GM12875 (cell line): ENCODE measurements at regions not wholly inside any gene's neighbourhood (a gene's known extent, or its start where the extent isn't known, plus 50 kb on each side); places are given as distances from the start of the nearest gene placed in this dataset.

Experiments used
- H3K4me3 ChIP-seq: one replicate; pipeline ENCODE4 v1.5.1; 2011; ENCODE audit warnings: low read depth, low read length, control low read depth
- TF ChIP-seq, protein P1 (sequence below): IDR thresholded peaks from 2 replicates; pipeline ENCODE4 v1.5.1; 2011; ENCODE audit warnings: low read depth, mild to moderate bottlenecking, control low read depth, inconsistent platforms, low read length, moderate library complexity, borderline replicate concordance; ENCODE audit not compliant: insufficient read depth

DNA sequence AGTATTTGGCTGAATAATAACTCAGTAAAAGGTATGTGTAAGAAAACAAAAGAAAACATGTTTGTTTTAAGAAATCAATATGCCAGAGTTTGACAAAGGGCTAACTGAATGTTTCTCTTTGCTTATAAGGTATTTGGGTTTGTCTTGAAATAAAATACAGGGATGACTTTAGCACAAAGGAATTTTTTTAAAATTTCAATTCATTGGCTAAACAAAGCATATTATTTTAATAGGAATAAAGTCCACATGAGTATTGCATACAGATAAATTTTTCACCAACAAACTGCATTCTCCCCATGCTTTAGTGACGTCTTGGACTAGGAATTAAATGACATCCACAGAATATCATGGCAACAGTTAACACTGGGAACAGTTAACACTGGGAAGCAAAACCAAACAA lies 480.0 kb upstream of the JAG1 start:
- no peak overlapping the region for H3K4me3 ChIP-seq
- TF ChIP-seq, protein P1, sequence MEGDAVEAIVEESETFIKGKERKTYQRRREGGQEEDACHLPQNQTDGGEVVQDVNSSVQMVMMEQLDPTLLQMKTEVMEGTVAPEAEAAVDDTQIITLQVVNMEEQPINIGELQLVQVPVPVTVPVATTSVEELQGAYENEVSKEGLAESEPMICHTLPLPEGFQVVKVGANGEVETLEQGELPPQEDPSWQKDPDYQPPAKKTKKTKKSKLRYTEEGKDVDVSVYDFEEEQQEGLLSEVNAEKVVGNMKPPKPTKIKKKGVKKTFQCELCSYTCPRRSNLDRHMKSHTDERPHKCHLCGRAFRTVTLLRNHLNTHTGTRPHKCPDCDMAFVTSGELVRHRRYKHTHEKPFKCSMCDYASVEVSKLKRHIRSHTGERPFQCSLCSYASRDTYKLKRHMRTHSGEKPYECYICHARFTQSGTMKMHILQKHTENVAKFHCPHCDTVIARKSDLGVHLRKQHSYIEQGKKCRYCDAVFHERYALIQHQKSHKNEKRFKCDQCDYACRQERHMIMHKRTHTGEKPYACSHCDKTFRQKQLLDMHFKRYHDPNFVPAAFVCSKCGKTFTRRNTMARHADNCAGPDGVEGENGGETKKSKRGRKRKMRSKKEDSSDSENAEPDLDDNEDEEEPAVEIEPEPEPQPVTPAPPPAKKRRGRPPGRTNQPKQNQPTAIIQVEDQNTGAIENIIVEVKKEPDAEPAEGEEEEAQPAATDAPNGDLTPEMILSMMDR: no peak

DNA sequence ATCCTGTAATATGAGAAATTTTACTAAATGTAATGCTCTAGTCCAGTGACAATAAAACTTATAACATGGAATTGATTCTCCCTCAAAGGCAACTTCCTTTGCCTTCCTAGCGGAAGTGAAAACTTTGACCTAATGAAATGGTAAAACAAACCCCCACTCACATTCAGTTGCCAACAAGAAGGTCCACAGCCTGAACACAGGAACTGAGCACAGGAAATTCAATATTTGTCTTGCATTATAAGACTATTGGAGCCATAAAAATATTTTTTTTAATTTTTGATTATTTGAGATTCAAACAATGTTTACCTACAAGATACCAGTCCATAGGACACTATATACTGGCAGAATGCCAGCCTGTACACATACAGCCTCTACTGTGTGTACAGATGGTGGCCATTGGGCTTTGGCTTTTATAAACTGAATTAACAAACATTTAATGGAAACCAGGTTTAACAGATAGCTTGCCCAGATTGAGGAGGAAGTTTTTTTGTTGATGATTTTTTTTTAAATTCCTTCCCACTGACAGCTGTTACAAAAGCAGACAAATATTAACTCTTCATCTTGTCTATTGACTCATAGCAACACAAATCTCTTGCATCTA lies 481.5 kb upstream of the JAG1 start:
- H3K4me3 ChIP-seq: no peak overlapping the region
- TF ChIP-seq, protein P1: no peak

DNA sequence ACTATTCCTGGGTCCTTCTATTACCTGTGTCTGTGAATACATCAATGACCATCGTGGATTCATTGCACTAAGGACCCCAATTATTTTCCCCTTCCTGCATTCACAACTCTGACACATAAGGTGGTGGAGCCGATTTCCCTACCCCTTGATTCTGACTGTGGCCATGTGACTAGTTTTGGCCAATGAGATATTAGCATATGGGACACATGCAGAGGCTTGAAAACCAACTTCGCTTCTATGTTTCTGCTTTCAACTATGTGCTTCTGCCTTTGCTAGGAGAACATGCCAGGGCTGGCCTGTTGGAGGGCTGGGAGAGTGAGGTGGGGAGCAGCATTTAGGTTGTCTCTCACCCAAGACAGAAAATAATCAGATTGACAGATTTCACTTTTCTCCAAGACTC lies 483.1 kb upstream of the JAG1 start:
- TF ChIP-seq, protein P1: no peak

DNA sequence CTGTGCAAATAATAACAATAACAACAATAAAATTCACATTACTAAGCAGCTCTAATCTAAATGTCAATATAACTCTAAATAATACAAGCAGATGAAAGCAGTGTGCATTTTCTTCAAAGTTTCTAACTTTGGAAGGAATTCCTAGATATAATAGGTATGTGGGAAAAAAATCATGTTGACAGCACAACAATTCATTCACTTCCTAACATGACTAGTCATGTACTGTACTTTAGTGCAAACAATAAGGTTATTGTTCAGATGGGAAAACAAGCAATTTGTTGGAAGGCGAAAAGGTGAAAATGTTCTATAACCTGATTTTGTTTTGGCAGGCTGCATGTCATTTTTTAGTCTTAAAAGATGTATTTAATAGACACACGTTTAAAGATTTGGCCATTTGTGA lies 484.3 kb upstream of the JAG1 start:
- TF ChIP-seq, protein P1: no peak
- no peak overlapping the region for H3K4me3 ChIP-seq

More for the DNA sequence above, 483.1 kb upstream of the JAG1 start:
- no peak overlapping the region for H3K4me3 ChIP-seq

DNA sequence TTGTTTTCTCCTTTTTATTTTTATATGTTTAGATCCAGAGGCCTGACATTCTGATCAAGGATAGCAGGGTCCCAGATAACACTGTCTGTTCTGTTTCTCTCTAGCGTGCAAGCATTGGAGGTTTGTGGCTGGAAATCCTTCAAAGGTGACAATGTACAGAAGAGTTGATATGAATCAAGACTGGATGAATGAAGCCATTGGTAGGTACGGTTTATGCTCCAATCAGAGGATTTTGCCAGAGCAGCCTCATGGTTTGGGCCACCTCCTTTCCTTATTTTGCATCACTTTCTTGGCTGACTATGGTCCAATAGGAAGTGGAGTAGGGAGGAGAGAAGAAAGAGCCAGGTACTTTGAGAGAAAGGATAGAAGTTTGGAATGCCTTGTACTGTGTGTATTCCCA lies 484.8 kb upstream of the JAG1 start:
- no peak overlapping the region for H3K4me3 ChIP-seq
- TF ChIP-seq, protein P1: no peak

DNA sequence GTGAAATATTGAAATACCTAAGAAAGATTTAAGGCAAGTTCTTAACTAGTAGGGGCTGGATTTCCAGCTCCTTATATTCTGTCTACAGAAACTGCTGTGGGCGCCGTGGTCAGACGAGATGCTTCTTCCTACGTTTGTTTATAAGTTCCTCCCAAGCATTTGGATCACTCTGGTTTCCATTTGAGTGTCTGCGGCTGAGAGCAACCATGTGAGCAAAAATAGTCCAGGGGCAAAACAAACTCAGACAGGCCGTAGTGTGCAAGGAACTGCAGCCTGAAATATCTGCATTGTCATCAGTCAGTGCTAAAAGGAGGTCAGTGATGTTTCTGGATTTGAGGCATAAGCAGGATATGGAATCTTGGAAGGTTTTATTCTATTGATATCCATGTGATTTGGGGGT lies 485.9 kb upstream of the JAG1 start:
- no peak overlapping the region for H3K4me3 ChIP-seq
- TF ChIP-seq, protein P1: no peak

DNA sequence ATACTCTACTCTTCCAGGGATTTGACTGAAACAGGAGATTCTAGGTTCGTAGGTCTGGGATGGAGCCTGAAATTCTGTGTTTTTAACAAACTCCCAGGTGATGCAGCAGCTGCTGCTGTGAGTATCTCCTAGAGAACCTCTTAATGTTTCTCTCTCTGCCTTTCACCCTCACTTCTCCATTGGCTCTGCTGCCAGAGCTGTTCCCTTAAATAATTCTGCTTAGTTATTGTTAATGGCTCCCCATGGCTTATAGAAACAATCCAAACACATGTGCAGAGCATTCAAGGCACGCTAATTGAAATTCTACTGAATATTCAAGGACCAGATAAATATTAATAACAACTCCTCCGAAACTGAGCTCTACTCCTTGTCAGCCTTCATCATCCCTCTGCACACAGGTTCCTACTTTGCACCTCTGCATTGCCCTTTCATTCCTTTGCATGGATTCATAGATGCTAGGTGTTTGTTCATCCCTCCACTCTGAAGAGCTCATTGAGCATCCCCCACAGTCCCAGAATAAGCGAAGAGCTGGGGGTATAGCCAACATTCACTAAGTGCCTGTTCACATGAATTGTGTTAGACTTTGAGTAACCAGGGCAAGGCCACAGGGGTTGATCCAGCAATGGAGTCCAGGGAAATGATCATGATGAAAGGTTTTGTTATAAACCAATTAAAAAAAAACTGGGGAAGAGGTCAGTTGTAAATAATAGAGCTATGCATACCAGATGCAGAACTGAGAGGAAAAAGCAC lies 488.4 kb upstream of the JAG1 start:
- TF ChIP-seq, protein P1: no peak
- H3K4me3 ChIP-seq: no peak overlapping the region
